Choroid plexus epithelial cell (primary cell): ENCODE measurements at regions not wholly inside any gene's neighbourhood (a gene's known extent, or its start where the extent isn't known, plus 50 kb on each side); places are given as distances from the start of the nearest gene placed in this dataset.

Source experiments
- DNase-seq: peaks from one replicate; pipeline ENCODE4 v3.0.0-alpha.2; 2010; ENCODE audit warnings: low read depth
- H3K4me3 ChIP-seq: 2 replicates; pipeline ENCODE4 v1.5.1; 2011; ENCODE audit warnings: low read depth, mild to moderate bottlenecking, control low read depth, low read length, moderate library complexity
- TF ChIP-seq, protein P1 (sequence below): conservative IDR thresholded peaks from 2 replicates; pipeline ENCODE4 v1.5.1; 2011; ENCODE audit warnings: low read depth, mild to moderate bottlenecking, control low read depth, inconsistent platforms, low read length, moderate library complexity

DNA sequence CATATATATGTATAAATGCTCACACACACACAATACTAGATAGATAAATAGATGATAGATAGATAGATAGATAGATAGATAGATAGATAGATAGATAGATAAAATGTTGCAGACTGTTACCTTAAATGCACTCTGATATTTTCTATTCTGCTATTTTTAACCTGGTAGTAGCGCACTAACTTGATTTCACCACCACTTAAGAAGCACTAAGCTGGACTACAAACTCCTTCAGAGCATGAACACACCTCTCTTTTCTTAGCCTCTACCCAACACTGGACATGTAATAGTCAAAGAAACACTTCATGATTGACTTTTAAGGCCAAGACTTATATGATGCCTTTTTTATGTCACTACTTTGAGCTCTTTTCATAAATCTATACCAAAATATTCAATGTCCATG lies 304.6 kb upstream of the UBE2E2 start:
- DNase-seq: no peak
- TF ChIP-seq, protein P1, sequence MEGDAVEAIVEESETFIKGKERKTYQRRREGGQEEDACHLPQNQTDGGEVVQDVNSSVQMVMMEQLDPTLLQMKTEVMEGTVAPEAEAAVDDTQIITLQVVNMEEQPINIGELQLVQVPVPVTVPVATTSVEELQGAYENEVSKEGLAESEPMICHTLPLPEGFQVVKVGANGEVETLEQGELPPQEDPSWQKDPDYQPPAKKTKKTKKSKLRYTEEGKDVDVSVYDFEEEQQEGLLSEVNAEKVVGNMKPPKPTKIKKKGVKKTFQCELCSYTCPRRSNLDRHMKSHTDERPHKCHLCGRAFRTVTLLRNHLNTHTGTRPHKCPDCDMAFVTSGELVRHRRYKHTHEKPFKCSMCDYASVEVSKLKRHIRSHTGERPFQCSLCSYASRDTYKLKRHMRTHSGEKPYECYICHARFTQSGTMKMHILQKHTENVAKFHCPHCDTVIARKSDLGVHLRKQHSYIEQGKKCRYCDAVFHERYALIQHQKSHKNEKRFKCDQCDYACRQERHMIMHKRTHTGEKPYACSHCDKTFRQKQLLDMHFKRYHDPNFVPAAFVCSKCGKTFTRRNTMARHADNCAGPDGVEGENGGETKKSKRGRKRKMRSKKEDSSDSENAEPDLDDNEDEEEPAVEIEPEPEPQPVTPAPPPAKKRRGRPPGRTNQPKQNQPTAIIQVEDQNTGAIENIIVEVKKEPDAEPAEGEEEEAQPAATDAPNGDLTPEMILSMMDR: no peak
- H3K4me3 ChIP-seq: no peak overlapping the region

GRCh38 chr3:22899441-22899840 lies 303.7 kb upstream of the UBE2E2 start:
- H3K4me3 ChIP-seq: no peak overlapping the region
- no peak for DNase-seq
- TF ChIP-seq, protein P1: no peak

DNA sequence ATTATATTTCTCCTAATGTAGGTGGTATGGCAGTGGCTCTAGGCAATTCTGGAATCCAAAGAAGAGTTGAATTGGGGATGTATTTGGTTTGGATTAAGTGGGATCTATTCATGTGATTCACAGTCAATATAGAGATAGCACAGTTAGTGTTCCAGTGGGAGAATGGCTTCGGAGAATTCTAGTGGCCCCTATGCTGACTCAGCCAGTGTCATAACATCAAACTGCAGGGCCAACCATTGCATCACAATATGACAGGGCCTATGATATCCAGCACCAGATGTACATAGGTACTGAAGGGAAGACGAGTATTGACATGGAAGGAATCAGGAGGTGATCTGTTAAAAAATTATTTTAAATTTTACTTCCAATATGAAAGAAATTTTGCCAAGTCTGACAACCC lies 302.8 kb upstream of the UBE2E2 start:
- DNase-seq: no peak
- H3K4me3 ChIP-seq: no peak overlapping the region
- TF ChIP-seq, protein P1: no peak

GRCh38 chr3:22901684-22902083 lies 301.4 kb upstream of the UBE2E2 start:
- DNase-seq: no peak
- TF ChIP-seq, protein P1: no peak

GRCh38 chr3:22907161-22907780 lies 295.9 kb upstream of the UBE2E2 start:
- TF ChIP-seq, protein P1: no peak
- no peak overlapping the region for H3K4me3 ChIP-seq
- peak; percentile 7 for DNase-seq

More at GRCh38 chr3:22901684-22902083, 301.4 kb upstream of the UBE2E2 start:
- H3K4me3 ChIP-seq: no peak overlapping the region

- H3K4me3 ChIP-seq: no peak overlapping the region
- TF ChIP-seq, protein P1: no peak
- DNase-seq: no peak
These were observed 295.3 kb upstream of the UBE2E2 start for GRCh38 chr3:22907796-22908195.

DNA sequence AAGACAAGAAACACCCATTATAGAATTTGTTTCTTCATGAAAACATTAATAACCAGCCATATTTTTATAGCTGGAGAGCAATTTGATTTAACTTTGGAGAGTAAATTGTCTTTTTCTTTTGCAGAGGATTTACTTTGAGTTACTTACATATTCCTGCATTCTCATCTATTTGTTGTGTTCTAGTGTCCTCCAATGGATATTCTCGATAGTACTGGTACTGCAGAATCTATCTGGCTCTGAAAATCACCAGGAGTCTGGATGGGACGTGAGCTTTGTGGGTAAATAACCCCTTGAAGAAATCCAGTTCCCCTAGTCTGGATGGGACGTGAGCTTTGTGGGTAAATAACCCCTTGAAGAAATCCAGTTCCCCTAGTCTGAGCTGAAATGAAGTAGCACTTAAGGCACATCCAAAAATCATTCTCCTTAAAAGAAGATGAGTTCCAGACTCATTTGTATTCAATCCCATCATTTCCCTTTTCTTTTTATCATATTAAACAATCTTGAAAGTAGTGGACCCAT lies 294.1 kb upstream of the UBE2E2 start:
- H3K4me3 ChIP-seq: no peak overlapping the region
- TF ChIP-seq, protein P1: no peak
- DNase-seq: no peak
